GM15510 (cell line): ENCODE measurements at regions not wholly inside any gene's neighbourhood (a gene's known extent, or its start where the extent isn't known, plus 50 kb on each side); places are given as distances from the start of the nearest gene placed in this dataset.

Experiments
- POLR2A ChIP-seq: IDR thresholded peaks from 3 replicates; pipeline ENCODE4 v1.6.1; 2011; ENCODE audit warnings: borderline replicate concordance; ENCODE audit not compliant: insufficient read length; ENCODE audit errors: extremely low read depth

GRCh38 chr5:125372694-125373631, 626.5 kb upstream of the ZNF608 start:
- no peak for TF ChIP-seq POLR2A

GRCh38 chr5:125375143-125375542, 628.7 kb upstream of the ZNF608 start:
- TF ChIP-seq POLR2A, result no peak

DNA sequence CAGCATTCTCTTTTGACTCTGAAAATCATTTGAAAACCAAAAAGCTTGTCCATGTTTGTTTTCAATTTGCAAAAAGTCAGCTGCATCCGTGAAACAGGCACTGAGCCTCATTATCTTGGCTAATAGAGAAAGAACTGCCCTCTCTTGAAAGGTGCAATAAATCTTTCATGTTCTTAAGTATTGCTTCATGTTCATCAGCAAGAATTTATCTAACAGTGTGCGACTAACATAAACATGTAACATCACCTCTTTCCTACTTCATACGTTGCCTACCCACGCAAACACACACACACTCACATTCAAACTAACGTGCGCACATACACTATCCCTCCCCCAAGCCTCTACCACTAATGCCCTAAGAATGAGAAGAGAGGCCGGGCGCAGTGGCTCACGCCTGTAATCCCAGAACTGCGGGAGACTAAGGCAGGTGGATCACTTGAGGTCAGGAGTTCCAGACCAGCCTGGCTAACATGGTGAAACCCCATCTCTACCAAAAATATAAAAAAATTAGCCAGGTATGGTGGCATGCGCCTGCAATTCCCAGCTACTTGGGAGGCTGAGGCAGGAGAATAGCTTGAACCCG, 629.7 kb upstream of the ZNF608 start:
- no peak for TF ChIP-seq POLR2A

GRCh38 chr5:125377141-125377540, 630.7 kb upstream of the ZNF608 start:
- TF ChIP-seq POLR2A, result no peak

DNA sequence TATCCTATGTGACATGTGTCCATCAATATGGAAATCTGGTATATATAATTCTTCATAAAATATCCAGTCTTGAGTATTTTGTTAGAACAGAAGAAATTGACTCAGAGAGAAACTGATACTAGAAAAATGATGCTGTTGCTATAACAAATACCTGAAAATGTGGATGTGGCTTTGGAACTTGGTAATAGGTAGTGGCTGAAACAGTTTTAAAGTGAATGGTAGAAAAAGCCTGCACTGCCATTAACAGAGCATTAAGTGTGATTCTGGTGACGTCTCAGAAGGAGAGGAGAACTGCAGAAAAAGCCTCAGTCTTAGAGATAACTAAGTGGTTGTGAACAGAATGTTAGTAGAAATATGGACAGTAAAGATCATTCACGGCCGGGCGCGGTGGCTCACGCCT, 634.9 kb upstream of the ZNF608 start:
- TF ChIP-seq POLR2A, result no peak

DNA sequence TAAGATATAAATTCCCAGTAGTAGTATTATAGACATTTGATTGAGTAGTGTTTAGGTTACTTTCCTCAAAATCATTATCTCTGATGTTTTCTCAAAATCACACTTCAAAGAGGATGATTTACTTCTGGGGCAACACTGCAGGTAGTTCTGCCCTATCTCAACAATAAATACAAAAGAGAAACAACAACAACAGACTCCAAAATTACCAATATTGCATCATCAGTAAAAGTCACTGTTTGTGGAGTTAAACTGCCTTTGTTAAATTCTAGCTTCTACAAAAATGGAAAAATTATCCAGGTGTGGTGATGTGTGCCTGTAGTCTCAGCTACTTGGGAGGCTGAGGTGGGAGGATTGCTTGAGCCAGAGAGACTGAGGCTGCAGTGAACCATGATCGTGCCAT, 637.6 kb upstream of the ZNF608 start:
- TF ChIP-seq POLR2A, result no peak

GRCh38 chr5:125390326-125390725, 643.9 kb upstream of the ZNF608 start:
- TF ChIP-seq POLR2A, result no peak

GRCh38 chr5:125393221-125393815, 646.9 kb upstream of the ZNF608 start:
- TF ChIP-seq POLR2A, result no peak

DNA sequence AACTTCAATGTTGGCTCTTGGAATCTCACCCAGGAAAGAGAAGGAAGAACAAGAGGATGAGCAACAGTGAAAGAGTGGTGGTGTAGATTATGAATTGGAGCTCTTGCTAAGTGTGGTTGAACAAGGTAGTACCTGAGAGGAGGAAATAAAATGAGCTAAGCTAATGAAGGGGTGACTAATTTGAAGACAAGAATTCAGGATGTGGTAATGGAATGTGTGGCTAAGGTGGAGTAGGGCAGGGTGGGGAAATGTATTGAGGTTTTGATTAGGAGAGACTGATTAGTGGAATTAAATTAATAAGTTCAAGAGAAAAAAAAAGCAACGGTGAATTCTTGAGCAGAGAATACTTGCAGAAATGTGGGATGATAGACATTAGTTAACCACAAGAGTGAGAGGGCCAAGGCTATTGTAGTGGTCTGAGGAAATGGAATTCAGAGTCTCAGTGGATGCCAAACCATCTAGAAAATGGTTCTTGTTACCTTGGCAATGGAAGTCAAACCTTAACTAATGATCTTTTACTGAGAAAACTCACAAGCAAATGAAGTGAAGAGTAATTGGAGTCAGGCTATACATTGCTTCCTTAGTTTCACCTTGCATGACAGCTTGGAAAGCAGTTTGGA, 648.3 kb upstream of the ZNF608 start:
- no peak for TF ChIP-seq POLR2A

- no peak for TF ChIP-seq POLR2A
These were observed 650.0 kb upstream of the ZNF608 start for GRCh38 chr5:125396462-125396861.

GRCh38 chr5:125398466-125398865, 652.0 kb upstream of the ZNF608 start:
- no peak for TF ChIP-seq POLR2A

GRCh38 chr5:125399885-125400284, 653.4 kb upstream of the ZNF608 start:
- no peak for TF ChIP-seq POLR2A

GRCh38 chr5:125401724-125402622, 655.5 kb upstream of the ZNF608 start:
- TF ChIP-seq POLR2A, result no peak

GRCh38 chr5:125402787-125403186, 656.3 kb upstream of the ZNF608 start:
- TF ChIP-seq POLR2A, result no peak

GRCh38 chr5:125404056-125404455, 657.6 kb upstream of the ZNF608 start:
- no peak for TF ChIP-seq POLR2A
